Uterus (tissue), 2 donors: ENCODE measurements at regions not wholly inside any gene's neighbourhood (a gene's known extent, or its start where the extent isn't known, plus 50 kb on each side); places are given as distances from the start of the nearest gene placed in this dataset.

Experiments
- CTCF ChIP-seq, 4 experiments: fragments of 200-600 bp in 2 of 4; fragments of 450-650 bp in 2 of 4; sonication (generic) in 2 of 4; IDR thresholded peaks; one replicate each; pipeline ENCODE4 v1.5.1; 2016 to 2019; ENCODE audit warnings: antibody characterized with exemption in 4 of 4, mild to moderate bottlenecking in 2 of 4, moderate library complexity in 1 of 4
- POLR2A ChIP-seq, 2 donors: fragments of 450-650 bp; IDR thresholded peaks; one replicate each; pipeline ENCODE4 v1.6.1; 2016; ENCODE audit warnings: antibody characterized with exemption in 2 of 2, mild to moderate bottlenecking in 1 of 2, moderate library complexity in 1 of 2

GRCh38 chr13:74774264-74774663 is 640.1 kb upstream of the KLF12 start:
- TF ChIP-seq CTCF (IDR thresholded peaks at IDR 0.05), result no peak
- no peak for TF ChIP-seq POLR2A (IDR thresholded peaks at IDR 0.05)
